GM13976 (cell line): ENCODE measurements at regions not wholly inside any gene's neighbourhood (a gene's known extent, or its start where the extent isn't known, plus 50 kb on each side); places are given as distances from the start of the nearest gene placed in this dataset.

Experiments used
- DNase-seq: peaks from one replicate; pipeline ENCODE4 v3.0.0; 2012; ENCODE audit warnings: low spot score
- in situ Hi-C: fragments of 300-500 bp; cut with MboI; formaldehyde crosslinking; loops from one replicate; pipeline ENCODE4 v1.12.0; 2022; ENCODE audit warnings: low sequenced_read_pairs, mixed read lengths, inconsistent platforms; ENCODE audit not compliant: unreplicated experiment
- TF ChIP-seq, protein P1 (sequence below): IDR thresholded peaks from 2 replicates; pipeline ENCODE4 v1.5.1; 2012; ENCODE audit warnings: borderline replicate concordance, mild to moderate bottlenecking; ENCODE audit not compliant: insufficient read depth; ENCODE audit errors: extremely low read depth, missing control alignments, control extremely low read depth

DNA sequence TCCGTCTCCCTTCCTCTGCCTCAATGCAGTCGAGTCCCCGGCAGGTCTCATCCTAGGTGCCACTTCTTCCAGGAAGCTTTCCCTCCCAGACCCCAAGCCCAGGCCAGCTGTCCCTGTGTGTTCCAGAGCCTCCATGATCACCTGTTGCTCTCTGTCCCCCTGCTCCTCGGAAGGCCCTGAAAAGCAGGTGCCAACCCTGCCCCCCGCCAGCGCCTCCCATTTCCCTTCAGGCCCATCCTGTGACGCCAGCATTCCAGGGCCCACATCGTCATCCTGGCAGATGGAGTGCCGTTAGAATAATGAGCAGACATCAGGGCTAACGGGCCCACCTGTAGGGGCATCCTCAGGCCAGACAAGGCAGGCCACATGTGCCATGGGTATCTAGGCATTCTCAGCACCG lies 253.0 kb upstream of the PPP2R2D start:
- no peak for DNase-seq
- TF ChIP-seq, protein P1, sequence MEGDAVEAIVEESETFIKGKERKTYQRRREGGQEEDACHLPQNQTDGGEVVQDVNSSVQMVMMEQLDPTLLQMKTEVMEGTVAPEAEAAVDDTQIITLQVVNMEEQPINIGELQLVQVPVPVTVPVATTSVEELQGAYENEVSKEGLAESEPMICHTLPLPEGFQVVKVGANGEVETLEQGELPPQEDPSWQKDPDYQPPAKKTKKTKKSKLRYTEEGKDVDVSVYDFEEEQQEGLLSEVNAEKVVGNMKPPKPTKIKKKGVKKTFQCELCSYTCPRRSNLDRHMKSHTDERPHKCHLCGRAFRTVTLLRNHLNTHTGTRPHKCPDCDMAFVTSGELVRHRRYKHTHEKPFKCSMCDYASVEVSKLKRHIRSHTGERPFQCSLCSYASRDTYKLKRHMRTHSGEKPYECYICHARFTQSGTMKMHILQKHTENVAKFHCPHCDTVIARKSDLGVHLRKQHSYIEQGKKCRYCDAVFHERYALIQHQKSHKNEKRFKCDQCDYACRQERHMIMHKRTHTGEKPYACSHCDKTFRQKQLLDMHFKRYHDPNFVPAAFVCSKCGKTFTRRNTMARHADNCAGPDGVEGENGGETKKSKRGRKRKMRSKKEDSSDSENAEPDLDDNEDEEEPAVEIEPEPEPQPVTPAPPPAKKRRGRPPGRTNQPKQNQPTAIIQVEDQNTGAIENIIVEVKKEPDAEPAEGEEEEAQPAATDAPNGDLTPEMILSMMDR, result no peak
- in situ Hi-C loops, result no loop called here

DNA sequence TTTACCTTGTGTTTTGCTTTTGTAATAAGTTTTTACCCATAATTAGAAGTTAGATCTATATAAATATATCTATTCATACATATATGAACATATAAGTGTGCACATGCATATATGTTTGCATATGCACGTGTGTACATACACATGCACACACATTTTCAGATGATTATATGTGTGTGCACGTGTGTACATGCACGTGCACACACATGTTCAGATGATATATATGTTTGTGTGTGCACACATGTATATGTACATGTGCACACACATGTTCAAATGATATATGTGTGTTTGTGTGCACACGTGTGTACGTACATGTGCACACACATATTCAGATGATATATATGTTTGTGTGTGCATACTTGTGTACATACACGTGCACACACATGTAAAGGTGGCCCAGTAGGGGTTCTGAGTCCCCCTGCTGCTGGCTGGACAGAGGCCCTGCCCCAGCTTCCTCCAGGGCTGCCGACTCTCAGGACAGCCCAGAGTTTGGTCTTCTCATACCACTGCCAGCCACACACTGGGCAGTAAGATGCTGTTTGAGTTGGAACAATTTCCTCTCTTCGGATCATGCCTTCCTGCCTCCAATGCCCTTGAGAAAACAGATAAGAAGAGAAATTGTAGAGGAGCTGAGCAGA lies 252.3 kb upstream of the PPP2R2D start:
- TF ChIP-seq, protein P1, result no peak
- DNase-seq, result no peak
- in situ Hi-C loops, result no loop called here

DNA sequence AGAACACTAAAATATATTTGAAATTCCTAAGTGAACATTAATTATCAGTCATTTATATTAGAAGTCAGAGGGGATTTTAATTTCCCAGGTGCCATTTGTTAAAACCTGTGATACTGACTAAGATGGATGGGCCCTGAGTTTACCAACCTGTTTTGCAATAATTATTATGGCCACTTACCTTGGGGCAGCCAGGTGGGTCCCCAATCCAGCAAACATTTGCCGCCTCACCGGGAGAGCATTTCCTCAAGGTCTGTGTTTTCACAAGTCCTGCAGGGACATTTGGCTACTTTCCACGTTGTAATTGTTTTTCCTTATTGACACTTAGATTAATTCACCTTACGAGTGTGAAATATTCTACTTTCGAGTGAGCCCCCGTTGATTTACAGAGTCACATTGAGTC lies 251.2 kb upstream of the PPP2R2D start:
- in situ Hi-C loops, result no loop called here
- DNase-seq, result no peak
- TF ChIP-seq, protein P1, result no peak

DNA sequence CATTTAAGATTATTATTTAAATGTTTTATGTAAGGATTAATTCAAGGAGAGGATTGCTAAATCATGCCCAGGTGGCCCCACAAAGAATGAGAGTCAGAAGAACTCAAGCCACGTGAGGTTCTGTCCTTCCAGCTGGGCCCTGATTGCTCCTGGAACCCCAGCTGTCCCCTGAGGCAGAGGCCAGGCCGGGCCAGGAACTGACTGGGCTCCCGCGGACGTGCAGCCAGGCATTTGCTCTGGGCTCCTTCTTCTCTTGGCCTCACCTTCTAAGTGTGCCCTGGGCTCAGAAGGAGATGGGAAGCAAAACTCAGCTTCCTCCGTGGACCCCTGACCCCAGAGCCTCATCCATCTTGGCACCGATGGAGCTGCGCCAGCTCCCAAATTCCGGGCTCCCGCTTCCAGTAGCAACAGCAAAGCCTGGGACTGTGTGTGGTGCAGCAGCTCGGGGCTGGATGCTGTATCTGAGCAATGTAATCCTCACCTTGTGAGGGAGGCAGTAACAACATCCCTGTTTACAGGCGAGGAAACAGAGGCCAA lies 250.6 kb upstream of the PPP2R2D start:
- TF ChIP-seq, protein P1, result no peak

DNA sequence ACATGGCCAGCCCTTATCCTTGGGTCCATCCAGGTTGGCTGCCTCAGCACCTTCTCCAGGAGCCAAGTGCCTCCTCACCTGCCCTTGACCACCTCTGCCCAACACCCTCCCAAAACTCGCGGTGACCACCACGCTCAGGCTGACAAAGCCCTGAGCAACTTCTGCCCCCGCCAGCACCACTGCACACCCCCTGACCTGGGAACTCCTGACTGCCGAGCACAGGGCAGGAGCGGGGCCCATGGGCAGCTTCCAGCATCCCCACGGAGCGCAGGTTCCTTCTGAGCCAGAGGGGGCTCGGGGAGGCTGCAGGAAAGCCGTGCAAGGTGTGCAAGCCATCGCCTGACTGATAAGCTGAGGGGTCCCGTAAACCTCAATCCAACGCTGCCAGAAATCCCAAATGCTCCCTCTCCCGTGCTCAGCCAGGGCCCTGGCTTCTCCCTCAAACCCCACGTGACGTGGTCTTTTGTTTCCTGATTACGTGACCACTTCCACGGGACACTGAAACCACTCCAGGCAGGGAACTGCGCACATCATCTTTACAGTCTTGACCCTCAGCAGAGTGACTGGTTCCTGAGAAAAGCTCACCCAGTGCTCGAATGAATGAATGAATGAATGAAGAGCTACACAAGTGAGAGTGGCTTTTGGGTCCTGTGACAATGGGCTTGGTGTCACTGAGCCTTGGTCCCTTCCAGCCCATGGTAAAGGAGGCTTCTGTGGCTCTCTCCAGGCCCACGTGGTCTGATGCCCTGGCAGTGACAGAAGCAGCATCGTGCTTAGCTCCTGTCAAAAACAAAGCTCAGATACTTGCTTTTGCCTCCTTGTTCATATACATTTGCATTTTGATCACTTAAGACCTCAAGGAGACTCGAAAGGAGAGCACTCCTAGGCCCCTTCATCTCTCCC lies 249.8 kb upstream of the PPP2R2D start:
- TF ChIP-seq, protein P1, result no peak
- no peak for DNase-seq
- in situ Hi-C loops, result no loop called here

More for the DNA sequence above, 250.6 kb upstream of the PPP2R2D start:
- in situ Hi-C loops, result no loop called here
- no peak for DNase-seq

DNA sequence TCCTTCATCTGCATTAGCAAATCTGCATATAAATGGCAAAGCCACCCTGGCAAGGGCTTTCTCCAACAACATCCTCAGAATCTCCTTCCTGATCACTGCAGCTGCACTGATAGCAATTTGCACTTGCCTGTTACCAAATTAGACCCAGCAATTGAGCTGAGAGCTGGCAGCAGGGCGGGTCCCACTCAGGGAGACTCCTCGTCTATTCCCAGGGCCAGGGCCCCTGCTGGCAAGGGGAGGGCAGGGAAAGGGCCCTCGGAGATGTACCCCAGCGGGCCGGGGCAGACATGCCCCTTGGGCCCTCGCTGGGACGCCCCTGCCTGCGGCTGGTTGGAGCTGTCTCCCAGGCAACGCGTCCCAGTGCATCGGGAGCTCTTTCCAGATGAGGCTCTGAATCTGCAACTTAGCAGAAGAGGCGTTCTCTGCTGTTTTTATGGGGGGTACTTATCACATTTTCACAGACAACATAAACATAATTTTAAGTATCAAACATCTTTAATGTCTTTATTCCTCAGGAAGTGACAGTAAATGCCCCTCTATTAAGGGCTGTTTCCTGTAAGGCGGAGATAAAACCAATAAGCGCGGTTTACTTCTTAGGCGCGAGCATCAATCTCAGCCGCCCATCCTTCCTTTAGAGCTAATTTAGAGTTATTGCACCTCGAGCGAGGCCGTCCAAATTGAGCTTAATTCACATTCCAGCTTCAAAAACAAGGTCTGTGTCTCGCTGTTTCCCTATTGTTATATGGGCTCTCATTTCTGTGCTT lies 249.0 kb upstream of the PPP2R2D start:
- DNase-seq, result no peak
- TF ChIP-seq, protein P1, result no peak
- in situ Hi-C loops, result no loop called here
